GM19324 (cell line): ENCODE measurements at regions not wholly inside any gene's neighbourhood (a gene's known extent, or its start where the extent isn't known, plus 50 kb on each side); places are given as distances from the start of the nearest gene placed in this dataset.

Experiments
- ATAC-seq: cut with Tn5 transposase; IDR thresholded peaks from one replicate; pipeline ENCODE4 v1.9.1; 2021; ENCODE audit warnings: mild to moderate bottlenecking, moderate library complexity; ENCODE audit not compliant: unreplicated experiment, low FRiP score

- ATAC-seq = no peak
Observed at GRCh38 chr6:108777536-108777935, 70.7 kb upstream of the ARMC2 start.

DNA sequence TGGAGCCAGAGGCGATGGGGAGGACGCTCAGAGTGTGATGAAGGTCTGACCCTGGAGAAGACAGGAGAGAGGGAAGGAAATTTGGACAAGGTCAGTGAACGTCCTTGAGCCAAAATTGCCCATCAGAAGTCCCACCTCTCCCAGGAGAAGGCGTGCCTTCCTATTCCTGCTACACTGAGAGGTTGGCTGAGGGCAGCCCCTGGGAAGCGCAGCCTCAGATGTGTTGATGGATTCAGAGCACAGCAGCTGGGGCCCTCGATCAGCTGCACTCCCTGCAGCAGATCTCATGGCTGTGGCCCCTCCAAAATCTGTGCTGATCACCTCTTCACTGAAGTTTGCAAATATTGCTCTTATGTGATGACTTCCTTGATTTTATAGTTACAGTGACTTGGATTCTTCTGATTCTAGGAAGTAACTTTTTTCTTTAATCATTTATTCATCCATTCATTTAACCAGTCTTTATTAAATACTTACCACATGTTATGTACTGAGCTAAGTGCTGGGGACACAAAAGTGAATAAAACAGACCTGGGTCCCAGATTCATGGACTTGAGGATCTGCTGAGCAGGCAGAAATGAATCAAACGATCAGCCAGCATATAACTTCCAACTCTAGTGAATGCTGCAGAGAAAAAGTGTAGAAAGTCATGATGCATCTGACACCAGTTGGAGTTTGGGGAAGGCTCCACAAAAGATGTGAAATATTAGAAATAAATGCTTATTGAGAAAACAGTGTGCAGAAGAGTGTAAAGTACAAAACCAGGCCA lies 69.6 kb upstream of the ARMC2 start:
- no peak for ATAC-seq

GRCh38 chr6:108779536-108780275 lies 68.5 kb upstream of the ARMC2 start:
- no peak for ATAC-seq

- no peak for ATAC-seq
Observed at GRCh38 chr6:108780784-108781183, 67.4 kb upstream of the ARMC2 start.

DNA sequence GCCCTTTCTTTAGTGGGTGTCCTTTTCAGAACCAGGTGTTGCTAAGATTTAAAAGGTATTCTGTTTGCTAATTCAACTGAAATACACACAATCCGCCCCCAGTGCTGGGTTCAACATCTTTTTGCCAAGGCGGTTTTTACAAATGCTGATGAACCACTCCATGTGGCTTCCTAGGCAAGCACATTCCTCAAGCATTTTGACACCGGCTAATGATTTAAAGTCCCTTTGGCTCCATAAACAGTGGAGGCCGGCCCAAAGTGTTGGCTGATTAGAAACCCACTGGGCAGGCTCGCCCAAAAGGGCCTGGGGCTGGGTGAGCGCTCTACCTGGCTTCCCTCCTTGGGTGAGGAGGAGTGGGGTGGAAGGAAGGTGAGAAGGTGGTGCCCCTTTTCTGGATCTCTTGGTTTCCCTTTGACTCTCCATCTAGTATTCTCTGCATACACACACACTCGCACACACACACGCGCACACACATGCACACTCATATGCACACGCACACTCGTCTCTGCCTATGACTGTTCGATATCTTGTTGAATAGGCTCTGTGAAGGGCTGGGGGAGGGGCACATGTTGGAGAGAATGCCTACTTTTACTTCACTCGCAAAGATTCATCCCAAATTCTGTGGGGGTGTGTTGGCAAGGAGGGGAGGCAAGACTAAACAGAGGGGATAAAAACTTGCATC lies 66.7 kb upstream of the ARMC2 start:
- ATAC-seq = no peak

- ATAC-seq = peak; percentile 51
Observed at GRCh38 chr6:108782179-108783041, 65.8 kb upstream of the ARMC2 start.

DNA sequence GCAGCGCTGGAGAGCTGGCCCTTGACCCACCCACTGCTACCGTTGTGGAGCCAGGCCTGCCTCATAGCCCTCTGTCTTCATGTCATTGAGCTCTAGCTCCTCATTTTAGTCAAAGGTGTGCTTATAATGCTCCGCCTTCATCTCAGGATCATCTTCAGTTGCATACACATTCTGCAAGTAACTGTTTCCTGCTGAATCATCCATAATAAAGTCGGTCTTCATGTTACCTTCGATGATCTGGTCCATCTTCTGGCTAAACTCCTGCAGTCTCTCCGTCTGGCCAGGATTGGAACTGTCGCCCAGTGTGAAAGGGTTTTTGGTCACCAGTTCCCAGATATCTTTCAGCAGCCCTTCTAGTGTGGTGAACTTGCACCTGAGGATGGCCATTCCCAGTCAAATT lies 62.6 kb upstream of the ARMC2 start:
- no peak for ATAC-seq

- no peak for ATAC-seq
Observed at GRCh38 chr6:108788416-108788815, 59.8 kb upstream of the ARMC2 start.

- ATAC-seq = no peak
Observed at GRCh38 chr6:108789475-108789874, 58.7 kb upstream of the ARMC2 start.

DNA sequence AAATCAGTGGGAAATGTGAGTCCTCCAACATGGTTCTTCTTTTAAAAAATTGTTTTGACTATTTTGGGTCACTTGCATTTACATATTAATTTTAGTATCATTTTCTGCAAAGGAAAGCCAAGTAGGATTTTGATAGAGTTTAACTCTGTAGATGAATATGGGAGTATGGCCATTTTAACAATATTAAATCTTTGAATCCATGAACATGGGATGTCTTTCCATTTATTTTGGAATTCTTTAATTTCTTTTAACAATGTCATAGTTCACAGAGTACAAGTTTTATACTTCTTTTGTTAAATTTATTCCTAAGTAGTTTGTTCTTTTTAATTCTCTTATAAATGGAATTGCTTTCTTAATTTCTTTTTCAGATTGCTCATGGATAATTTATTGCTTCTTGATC lies 56.5 kb upstream of the ARMC2 start:
- no peak for ATAC-seq

GRCh38 chr6:108793516-108794251 lies 54.5 kb upstream of the ARMC2 start:
- no peak for ATAC-seq

DNA sequence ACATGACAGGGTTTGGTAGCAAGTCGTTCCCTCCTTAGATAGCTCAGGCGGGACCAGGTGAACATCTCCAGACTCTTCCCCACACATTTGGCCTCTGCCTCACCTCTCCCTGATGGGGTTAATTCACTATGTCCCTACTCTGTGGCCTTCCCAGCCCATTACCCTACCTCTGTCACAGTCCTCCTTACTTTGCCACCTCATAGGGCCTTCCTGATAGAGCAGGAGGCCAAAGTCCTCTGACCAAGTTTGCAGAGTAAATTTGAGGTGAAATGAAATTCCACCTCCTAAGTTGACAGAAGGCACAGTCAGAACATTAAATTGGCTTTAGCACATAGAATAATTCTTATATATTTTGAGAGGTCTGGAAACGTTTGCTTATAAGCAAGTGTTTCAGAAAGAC lies 53.1 kb upstream of the ARMC2 start:
- ATAC-seq = no peak

DNA sequence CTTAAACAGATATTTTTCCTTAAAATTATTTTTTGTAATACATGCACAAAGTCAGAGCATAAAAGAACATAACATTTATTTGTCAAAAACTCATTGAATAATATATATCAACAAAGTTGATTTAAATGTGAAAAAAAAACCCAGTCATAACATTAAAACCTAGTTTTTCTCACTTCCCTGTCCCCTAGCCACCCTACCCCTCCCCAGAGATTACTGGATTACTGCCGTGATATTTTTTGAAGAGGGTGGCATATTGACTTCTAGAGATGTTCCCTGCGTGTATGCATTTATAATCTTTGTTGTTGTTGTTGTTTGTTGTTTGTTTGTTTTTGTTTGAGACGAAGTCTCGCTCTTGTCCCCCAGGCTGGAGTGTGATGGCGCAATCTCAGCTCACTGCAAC lies 52.4 kb upstream of the ARMC2 start:
- no peak for ATAC-seq

GRCh38 chr6:108796875-108797274 lies 51.3 kb upstream of the ARMC2 start:
- ATAC-seq = no peak

- no peak for ATAC-seq
Observed at GRCh38 chr6:108797951-108798669, 50.1 kb upstream of the ARMC2 start.
